WI38 (cell line): ENCODE measurements at regions not wholly inside any gene's neighbourhood (a gene's known extent, or its start where the extent isn't known, plus 50 kb on each side); places are given as distances from the start of the nearest gene placed in this dataset.

ENCODE experiments used
- H3K4me3 ChIP-seq: 2 replicates; pipeline ENCODE4 v1.5.1; 2011; ENCODE audit warnings: low read depth, mild to moderate bottlenecking, control low read depth, low read length
- CTCF ChIP-seq: IDR thresholded peaks from 2 replicates; pipeline ENCODE4 v1.5.1; 2012; ENCODE audit warnings: low read depth, mild to moderate bottlenecking, control low read depth, low read length

DNA sequence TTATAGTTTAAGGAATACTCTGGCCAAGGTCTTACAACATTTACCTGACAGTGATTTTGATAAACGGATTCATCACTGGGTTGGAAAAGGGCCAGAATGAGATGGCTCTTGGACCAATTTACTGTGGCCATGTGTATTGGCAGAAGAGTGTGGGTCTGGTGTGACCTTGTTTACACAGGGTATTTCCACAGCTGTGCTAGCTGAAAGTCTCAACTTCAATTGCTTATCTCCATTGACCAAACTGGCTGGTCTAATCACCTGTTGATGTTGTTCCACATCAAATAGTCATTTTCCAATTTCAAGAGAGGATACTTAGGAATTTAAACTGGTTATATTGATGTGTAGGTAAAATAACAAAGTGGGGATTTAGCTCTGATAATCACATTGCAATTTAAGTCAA is 501.6 kb upstream of the MAP3K7 start:
- no peak for TF ChIP-seq CTCF
- H3K4me3 ChIP-seq: no peak overlapping the region

DNA sequence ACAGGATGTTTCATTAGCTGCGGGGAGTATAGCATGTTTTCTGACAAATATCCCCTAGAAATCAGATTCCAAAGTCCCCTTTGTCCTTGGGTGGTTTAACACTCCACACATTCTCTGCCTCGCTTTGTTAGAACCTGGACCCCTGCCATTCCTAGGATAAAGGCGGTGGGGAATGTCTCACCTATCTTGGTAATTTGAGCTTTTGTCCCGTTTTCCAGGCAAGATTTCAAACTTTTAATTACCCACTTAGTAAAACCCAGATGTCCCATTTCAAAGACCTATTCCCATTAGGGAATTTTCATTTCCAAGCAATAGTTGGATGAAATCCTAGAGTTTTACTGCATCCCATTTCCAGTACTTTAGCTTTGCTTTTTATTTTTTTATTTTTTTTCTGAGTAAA is 501.0 kb upstream of the MAP3K7 start:
- no peak for TF ChIP-seq CTCF
- H3K4me3 ChIP-seq: no peak overlapping the region

- no peak overlapping the region for H3K4me3 ChIP-seq
- TF ChIP-seq CTCF: no peak
Observed at GRCh38 chr6:91083211-91083610, 496.3 kb upstream of the MAP3K7 start.

DNA sequence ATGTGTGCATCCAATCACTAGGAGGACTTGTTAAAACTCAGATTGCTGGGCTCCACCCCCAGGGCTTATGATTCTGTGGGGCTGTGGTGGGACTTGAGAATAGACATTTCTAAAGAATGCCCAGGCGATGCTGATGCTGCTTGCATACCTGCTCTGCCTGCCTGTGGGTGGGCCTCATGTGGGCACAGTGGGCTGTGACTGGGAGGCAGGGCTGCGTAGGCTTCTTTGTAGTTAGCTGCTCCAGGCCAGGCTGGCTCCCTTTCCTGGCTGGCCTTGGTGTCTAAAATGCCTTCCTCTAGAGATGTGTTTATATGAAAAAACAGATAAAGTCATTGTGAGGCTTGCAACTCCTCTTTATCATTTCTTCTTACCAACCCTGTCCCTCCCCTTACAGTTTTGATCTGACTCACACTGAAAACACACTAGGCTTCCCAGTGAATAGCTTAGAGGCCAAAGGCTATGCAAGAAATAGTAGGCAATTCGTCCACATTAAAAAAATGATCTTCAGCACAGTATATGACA is 495.5 kb upstream of the MAP3K7 start:
- no peak for TF ChIP-seq CTCF
- H3K4me3 ChIP-seq: no peak overlapping the region

DNA sequence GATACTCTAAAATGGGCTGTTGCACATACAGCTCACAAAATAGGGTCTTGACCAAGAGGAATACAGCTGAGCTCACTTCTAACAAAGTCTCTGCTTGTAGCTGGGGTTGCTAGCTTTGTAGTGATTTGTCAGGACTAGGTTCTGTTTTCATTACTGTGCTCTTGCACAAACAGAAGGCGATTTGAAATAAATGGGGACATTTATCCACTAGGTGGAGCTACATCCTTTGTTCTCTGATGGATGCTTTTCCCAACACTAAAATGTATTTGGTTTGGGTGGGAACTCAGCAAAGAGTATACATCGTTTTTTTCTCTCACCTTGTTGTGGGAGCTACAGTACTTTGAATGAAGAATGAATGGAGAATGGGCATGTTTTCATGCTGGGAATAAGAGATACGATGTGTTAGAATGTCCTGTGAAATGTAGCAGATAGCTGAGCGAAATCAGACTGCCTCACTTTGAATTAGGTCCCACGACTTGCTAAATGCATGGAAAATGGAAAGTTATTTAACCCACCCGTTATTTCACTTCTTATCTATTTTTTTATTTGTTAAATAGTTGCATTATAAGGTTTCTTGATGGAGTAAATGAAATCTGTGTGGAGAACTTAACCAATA is 494.7 kb upstream of the MAP3K7 start:
- no peak; the same call in 1 of the 2 replicates for TF ChIP-seq CTCF
- H3K4me3 ChIP-seq: no peak overlapping the region

GRCh38 chr6:91080871-91081270 is 494.0 kb upstream of the MAP3K7 start:
- no peak overlapping the region for H3K4me3 ChIP-seq
- no peak for TF ChIP-seq CTCF

DNA sequence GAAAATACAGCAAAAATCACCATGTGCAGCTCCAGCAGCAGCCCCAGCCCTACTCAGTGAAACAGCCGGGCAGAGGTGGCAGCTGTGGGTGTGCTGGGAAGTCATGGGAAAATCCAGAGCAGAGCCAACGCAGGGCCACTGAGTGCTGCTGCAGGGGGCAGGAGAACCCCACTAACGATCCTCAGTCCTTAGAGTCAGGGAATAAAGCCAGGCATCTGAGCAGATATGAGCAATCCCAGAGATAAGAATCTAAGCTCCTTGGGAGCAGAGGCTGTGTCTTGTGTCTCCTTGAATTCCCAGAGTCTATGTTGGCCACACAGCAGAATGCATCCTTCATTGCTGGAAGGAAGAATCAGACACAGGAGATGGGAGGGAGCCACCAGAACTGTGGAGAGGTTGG is 493.1 kb upstream of the MAP3K7 start:
- H3K4me3 ChIP-seq: no peak overlapping the region
- no peak for TF ChIP-seq CTCF
